Activated B cell treated with CpG ODN at 0.5 μM for 24 hours (primary cell): ENCODE measurements at regions not wholly inside any gene's neighbourhood (a gene's known extent, or its start where the extent isn't known, plus 50 kb on each side); places are given as distances from the start of the nearest gene placed in this dataset.

Experiments used
- ATAC-seq: fragments of 200-7000 bp; cut with Tn5 transposase; one replicate; pipeline ENCODE4 v1.10.0; 2021; ENCODE audit warnings: low read depth, mild to moderate bottlenecking, moderate library complexity
- CTCF ChIA-PET: fragments of 350-600 bp; sonication (Branson Sonifier 250); formaldehyde crosslinking; loops from one replicate; lab custom pipeline; 2021; ENCODE audit warnings: antibody characterized with exemption; lab: Charles Lee
- POLR2A ChIA-PET: fragments of 350-600 bp; sonication (Branson Sonifier 250); formaldehyde crosslinking; loops from one replicate; lab custom pipeline; 2021; ENCODE audit warnings: antibody characterized with exemption; lab: Charles Lee
- DNase-seq: peaks from one replicate; pipeline ENCODE4 v3.0.0; 2022
- H3K27ac Mint-ChIP-seq: one replicate; pipeline ENCODE4 v1.8.0; 2020; ENCODE audit warnings: mixed read lengths
- H3K27me3 Mint-ChIP-seq: one replicate; pipeline ENCODE4 v1.8.0; 2021; ENCODE audit warnings: mixed read lengths
- H3K36me3 Mint-ChIP-seq: one replicate; pipeline ENCODE4 v1.8.0; 2021; ENCODE audit warnings: low read depth, mixed read lengths
- H3K4me1 Mint-ChIP-seq: one replicate; pipeline ENCODE4 v1.8.0; 2021; ENCODE audit warnings: mixed read lengths
- H3K4me3 Mint-ChIP-seq: one replicate; pipeline ENCODE4 v1.8.0; 2020; ENCODE audit warnings: mild to moderate bottlenecking, mixed read lengths
- H3K9me3 Mint-ChIP-seq: one replicate; pipeline ENCODE4 v1.8.0; 2020; ENCODE audit warnings: mixed read lengths
- CTCF ChIP-seq: fragments of 200-600 bp; IDR thresholded peaks from one replicate; pipeline ENCODE4 v1.8.0; 2022; ENCODE audit warnings: antibody characterized with exemption, mild to moderate bottlenecking
- intact Hi-C: fragments of 100-400 bp; cut with micrococcal nuclease; formaldehyde crosslinking; loops from one replicate; pipeline ENCODE4 v1.15.1; 2024

GRCh38 chr4:64503416-64503815 lies 94.2 kb upstream of the TECRL start:
- H3K4me3 Mint-ChIP-seq: no peak overlapping the region
- ATAC-seq: no peak
- ChIA-PET CTCF (no interaction called here), POLR2A (no interaction called here)
- no peak for DNase-seq
- no peaks in the 10 kb centered on the region for H3K36me3 Mint-ChIP-seq
- H3K9me3 Mint-ChIP-seq: no peaks in the 10 kb centered on the region
- no peaks in the 10 kb centered on the region for H3K4me1 Mint-ChIP-seq
- no peak for TF ChIP-seq CTCF
- intact Hi-C loops: no loop called here
- H3K27me3 Mint-ChIP-seq: no peaks in the 10 kb centered on the region
- no peak overlapping the region for H3K27ac Mint-ChIP-seq

GRCh38 chr4:64497491-64497890 lies 88.2 kb upstream of the TECRL start:
- no peak for ATAC-seq
- Mint-ChIP-seq H3K9me3 (no peaks in the 10 kb centered on the region), H3K27me3 (no peaks in the 10 kb centered on the region), H3K27ac (no peak overlapping the region), H3K36me3 (no peaks in the 10 kb centered on the region), H3K4me3 (no peak overlapping the region), H3K4me1 (no peaks in the 10 kb centered on the region)
- ChIA-PET CTCF (no interaction called here), POLR2A (no interaction called here)
- intact Hi-C loops: no loop called here
- no peak for DNase-seq
- no peak for TF ChIP-seq CTCF

GRCh38 chr4:64495946-64496345 lies 86.7 kb upstream of the TECRL start:
- Mint-ChIP-seq H3K9me3 (no peaks in the 10 kb centered on the region), H3K4me1 (no peaks in the 10 kb centered on the region), H3K27ac (no peak overlapping the region), H3K27me3 (no peaks in the 10 kb centered on the region), H3K36me3 (no peaks in the 10 kb centered on the region), H3K4me3 (no peak overlapping the region)
- intact Hi-C loops: no loop called here
- POLR2A ChIA-PET: no interaction called here
- CTCF ChIA-PET: no interaction called here
- no peak for TF ChIP-seq CTCF
- no peak for ATAC-seq
- no peak for DNase-seq

GRCh38 chr4:64489628-64490027 lies 80.4 kb upstream of the TECRL start:
- Mint-ChIP-seq H3K27me3 (no peaks in the 10 kb centered on the region), H3K27ac (no peak overlapping the region), H3K36me3 (no peaks in the 10 kb centered on the region), H3K4me3 (no peak overlapping the region), H3K4me1 (no peaks in the 10 kb centered on the region), H3K9me3 (no peaks in the 10 kb centered on the region)
- intact Hi-C loops: no loop called here
- TF ChIP-seq CTCF: no peak
- ChIA-PET POLR2A (no interaction called here), CTCF (no interaction called here)
- DNase-seq (no peak), ATAC-seq (no peak)

- H3K36me3 Mint-ChIP-seq: no peaks in the 10 kb centered on the region
- no peak overlapping the region for H3K4me3 Mint-ChIP-seq
- H3K4me1 Mint-ChIP-seq: no peaks in the 10 kb centered on the region
- H3K27ac Mint-ChIP-seq: no peak overlapping the region
- intact Hi-C loops: no loop called here
- DNase-seq: no peak
- no peaks in the 10 kb centered on the region for H3K27me3 Mint-ChIP-seq
- POLR2A ChIA-PET: no interaction called here
- H3K9me3 Mint-ChIP-seq: peaks cover 5% of the 10 kb centered on the region
- CTCF ChIA-PET: no interaction called here
- TF ChIP-seq CTCF: no peak
- ATAC-seq: no peak
Measured at GRCh38 chr4:64479338-64479737, 70.1 kb upstream of the TECRL start.
